HuH-7 (cell line): ENCODE measurements at regions not wholly inside any gene's neighbourhood (a gene's known extent, or its start where the extent isn't known, plus 50 kb on each side); places are given as distances from the start of the nearest gene placed in this dataset.

Experiments used
- DNase-seq: peaks from one replicate; pipeline ENCODE4 v3.0.0; 2011; ENCODE audit warnings: low spot score

GRCh38 chr3:83092521-83093221 is 1331.2 kb upstream of the GBE1 start:
- DNase-seq: no peak

- no peak for DNase-seq
These were observed 1314.6 kb upstream of the GBE1 start for GRCh38 chr3:83076041-83076440.

- no peak for DNase-seq
These were observed 1313.0 kb upstream of the GBE1 start for GRCh38 chr3:83074485-83074884.

- DNase-seq: no peak
These were observed 1304.5 kb upstream of the GBE1 start for GRCh38 chr3:83065851-83066460.

GRCh38 chr3:83063446-83063845 is 1302.0 kb upstream of the GBE1 start:
- no peak for DNase-seq

GRCh38 chr3:83048556-83048955 is 1287.1 kb upstream of the GBE1 start:
- no peak for DNase-seq

- no peak for DNase-seq
These were observed 1278.0 kb upstream of the GBE1 start for GRCh38 chr3:83039422-83039821.

- no peak for DNase-seq
These were observed 1274.2 kb upstream of the GBE1 start for GRCh38 chr3:83035704-83036010.

- no peak for DNase-seq
These were observed 1273.6 kb upstream of the GBE1 start for GRCh38 chr3:83034806-83035703.

GRCh38 chr3:83033133-83033532 is 1271.7 kb upstream of the GBE1 start:
- no peak for DNase-seq

GRCh38 chr3:83023086-83023485 is 1261.6 kb upstream of the GBE1 start:
- DNase-seq: no peak

DNA sequence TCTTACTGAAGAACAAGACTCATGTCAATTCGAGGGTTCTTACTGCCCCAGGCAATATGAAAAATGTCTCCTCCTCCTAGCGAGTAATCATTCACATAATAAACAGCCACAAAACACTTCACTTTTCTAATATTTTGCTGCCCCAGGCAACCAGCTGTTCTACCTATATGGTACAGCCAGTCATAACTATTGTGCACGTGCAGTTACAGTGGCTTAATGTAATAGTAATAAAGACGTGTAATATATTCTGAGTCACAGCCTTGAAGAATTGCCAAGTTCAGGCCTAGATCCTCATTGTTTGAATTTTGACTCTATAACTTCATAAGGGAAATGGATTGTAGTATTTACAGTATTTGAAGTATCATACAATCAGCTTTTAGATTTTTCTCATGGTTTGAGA is 1250.0 kb upstream of the GBE1 start:
- DNase-seq: no peak

GRCh38 chr3:83003917-83004316 is 1242.5 kb upstream of the GBE1 start:
- no peak for DNase-seq

DNA sequence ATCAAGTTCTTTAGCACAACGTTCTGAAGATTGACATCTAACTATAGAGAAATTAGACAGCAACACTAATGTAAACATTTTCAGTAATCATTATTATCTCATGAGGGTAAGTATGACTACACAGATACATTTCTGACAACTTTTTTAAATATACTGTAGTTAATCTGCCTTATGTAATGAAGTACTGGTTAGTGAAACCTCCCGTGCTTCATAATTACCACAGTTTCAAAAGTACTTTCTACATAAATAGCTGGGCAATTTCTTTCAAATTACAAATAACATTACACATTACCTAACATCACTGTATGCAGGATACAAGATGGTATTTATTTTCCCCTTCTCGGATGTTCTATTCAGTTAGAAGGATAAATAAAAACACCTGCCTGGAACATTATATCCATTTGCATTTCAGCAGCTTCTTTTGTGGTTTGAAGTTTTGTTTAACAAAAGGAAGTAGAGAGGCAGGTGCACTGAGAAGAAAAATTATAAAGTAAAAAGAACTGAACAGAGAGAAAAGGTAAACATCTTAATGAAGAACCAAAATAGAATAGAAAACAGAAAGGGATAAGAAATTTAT is 1241.5 kb upstream of the GBE1 start:
- DNase-seq: no peak

DNA sequence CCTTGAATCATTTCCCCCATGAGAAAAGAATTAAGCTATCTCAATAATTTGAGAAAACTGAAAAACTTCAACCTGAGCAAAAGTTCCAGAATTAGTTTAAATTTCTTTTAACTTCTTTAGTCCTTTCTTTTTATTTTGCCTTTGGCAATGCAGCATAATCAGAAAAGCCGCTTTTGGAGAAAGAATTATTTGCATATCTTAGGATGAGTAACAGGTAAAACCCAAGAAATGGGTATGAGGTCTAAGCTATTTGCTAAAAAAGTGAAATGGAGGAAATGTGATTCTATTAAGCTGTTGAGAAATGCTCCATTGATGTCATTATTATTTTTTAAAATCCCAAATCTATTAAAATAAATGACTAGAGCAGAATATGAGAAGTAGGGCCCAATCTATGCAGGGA is 1238.3 kb upstream of the GBE1 start:
- no peak for DNase-seq

- no peak for DNase-seq
These were observed 1216.9 kb upstream of the GBE1 start for GRCh38 chr3:82978368-82978767.

DNA sequence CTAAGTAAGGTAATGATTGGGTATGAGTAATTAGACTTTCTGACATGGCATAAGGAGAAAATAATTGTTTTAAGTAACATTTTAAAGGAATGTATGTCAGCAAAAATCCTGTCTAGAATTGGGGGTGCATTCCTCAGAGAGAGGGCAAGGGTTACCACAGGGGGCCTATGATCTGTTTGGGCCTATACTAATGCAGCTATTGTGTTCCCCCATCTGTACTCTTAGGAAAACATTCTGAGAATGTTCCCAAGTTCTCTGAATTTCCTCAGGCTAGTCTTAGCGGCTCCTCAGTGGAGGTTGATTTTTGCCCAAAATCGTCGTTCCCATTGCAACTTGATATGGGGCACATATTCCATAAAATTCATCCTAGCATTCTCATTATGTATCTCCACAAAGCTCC is 1216.4 kb upstream of the GBE1 start:
- DNase-seq: no peak

DNA sequence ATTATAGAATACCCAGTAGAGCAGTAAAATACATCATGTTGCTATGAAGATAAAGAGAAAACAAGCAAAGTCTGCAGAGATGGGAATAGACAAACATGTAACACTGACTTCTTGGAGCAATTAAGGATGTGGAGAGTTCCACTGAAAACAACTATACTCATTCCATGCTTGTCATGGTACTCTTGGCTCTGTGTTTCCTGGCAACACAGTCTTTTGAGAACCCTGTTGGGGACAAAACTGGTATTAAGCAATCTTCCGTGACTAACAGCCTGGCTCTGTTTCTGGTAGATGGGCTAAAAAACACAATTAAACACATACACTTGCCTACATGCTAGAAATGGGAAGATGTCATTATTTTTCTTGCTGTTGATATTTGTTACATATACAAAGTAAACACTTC is 1212.3 kb upstream of the GBE1 start:
- DNase-seq: no peak

DNA sequence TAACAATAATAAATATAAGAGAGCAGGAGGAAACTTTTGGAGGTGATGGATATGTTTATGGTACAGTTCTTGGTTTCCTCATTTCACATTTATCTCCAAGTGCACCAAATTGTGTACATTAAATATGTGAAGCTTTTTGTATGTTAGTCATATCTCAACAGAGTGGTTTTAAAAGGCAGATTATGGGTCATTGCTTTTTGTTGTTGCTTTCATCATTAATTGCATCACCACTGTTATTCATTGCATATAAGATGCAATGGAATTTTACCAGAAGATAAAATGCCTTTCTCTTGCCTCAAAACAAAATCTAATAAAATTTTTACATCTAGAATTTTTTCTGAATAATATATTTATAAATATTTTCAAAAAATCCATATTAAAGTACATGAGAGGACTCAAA is 1198.9 kb upstream of the GBE1 start:
- no peak for DNase-seq

GRCh38 chr3:82957696-82958095 is 1196.3 kb upstream of the GBE1 start:
- DNase-seq: no peak

DNA sequence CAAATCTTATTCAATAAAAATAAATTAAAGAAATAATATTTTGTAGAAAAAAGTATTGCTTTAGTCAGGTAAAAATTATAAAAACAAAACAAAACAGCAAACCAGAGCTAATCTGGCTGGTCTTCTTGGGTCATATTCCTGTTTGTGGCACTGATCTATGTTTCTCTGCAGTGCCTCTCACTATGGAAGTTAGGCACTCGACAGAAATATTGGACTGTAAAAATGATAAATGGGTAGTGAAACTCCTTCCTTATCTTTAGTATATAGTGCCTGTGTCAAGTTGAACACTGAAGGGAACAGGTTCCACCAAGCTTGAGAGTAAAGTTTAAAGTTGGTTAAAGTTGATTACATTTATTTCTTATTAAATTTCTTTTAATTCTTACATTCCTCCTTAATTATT is 1195.6 kb upstream of the GBE1 start:
- no peak for DNase-seq

DNA sequence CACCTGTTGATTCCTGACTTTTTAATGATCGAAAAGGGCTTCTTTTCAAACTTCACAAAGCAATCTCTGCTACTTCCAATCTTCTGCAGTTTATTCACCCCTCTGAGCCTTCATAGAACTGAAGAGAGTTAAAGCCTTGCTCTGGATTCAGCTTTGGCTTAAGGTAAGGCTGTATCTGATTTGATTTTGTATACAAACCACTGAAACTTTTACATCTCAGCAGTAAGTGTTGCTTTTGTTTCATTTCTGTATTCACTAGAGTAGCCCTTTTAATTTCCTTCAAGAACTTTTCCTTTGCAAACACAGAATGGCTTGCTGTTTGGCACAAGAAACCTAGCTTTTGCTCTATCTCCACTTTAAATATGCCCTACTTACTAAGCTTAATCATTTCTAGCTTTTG is 1193.0 kb upstream of the GBE1 start:
- DNase-seq: no peak

- DNase-seq: no peak
These were observed 1180.6 kb upstream of the GBE1 start for GRCh38 chr3:82942041-82942440.
